SK-MEL-5 (cell line): ENCODE measurements at regions not wholly inside any gene's neighbourhood (a gene's known extent, or its start where the extent isn't known, plus 50 kb on each side); places are given as distances from the start of the nearest gene placed in this dataset.

ENCODE experiments used
- DNase-seq: peaks from one replicate; pipeline ENCODE4 v3.0.0-alpha.2; 2016; ENCODE audit warnings: low read depth, low spot score
- in situ Hi-C: cut with HindIII; loops from 2 replicates; pipeline ENCODE4 v1.10.0; 2016; ENCODE audit warnings: low sequenced_read_pairs, high pct_unique_total_duplicates, low pct_unique_long_range_greater_than_20kb
- small RNA-seq, 2 experiments: library from RNA; depleted of rRNA; stranded (forward); fragments of <200 nt; gene quantifications; one replicate each; pipeline ENCODE3, GENCODE V24; 2014

- in situ Hi-C loops, result no loop called here
- DNase-seq, result no peak
These were observed 61.7 kb downstream of the FAM217A start for GRCh38 chr6:4017058-4017739.

- in situ Hi-C loops, result no loop called here
- DNase-seq, result peak; percentile 61
These were observed 61.1 kb downstream of the FAM217A start for GRCh38 chr6:4017834-4018170.

DNA sequence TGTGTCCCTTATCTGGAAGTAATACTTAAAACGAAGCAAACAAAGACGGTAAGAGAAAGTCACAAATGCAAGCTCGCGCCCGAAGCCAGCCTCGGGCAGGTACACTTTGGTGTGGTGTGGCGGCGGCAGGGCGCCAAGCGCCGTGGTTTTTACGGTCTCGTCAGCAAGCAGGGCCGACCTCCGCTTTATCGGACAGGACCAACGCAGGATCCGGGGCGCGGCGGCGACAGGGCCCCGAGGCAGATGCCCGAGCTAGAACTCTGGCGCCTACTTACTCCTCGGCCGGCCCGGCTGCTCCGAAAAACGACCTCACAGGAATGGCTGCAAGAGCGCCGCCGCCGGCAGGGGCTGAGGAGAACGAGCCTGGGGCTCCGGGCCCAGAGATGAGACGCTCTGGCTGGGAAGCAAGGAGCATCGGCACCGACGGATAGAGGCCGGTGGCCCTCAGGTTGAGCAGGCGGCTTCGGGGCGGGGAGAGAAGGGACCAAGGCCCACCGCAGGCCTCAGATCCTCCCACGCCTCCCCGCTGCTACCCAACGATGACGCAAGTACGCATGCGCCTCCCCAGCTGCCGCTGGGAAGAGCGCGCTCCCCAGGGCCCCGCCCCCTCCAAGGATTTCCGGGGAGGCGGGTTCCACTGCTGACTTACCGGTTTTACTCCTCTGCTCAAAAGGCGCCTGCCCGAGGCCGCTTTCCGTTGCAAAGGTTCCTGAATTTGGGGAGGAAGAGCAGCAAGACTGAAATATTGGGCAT, 60.6 kb downstream of the FAM217A start:
- in situ Hi-C loops, result no loop called here
- DNase-seq, result peak; percentile 99

Small RNAs in the stretch of these regions (small RNA-seq; reads per million reads assigned to genes)
- gene AL590004.1, result 0 reads per million in 2 experiments
